Transverse colon (tissue), 4 donors: ENCODE measurements at regions not wholly inside any gene's neighbourhood (a gene's known extent, or its start where the extent isn't known, plus 50 kb on each side); places are given as distances from the start of the nearest gene placed in this dataset.

Experiments used
- DNase-seq: peaks from one replicate; pipeline ENCODE4 v3.0.0-alpha.2; 2019
- H3K27ac ChIP-seq, 4 donors: fragments of 200-600 bp; sonication (generic); 2 replicates each; pipeline ENCODE4 v1.5.1; 2016 to 2018; ENCODE audit warnings: inconsistent platforms in 4 of 4
- H3K27me3 ChIP-seq: fragments of 200-600 bp; sonication (generic); 2 replicates; pipeline ENCODE4 v1.5.1; 2017; ENCODE audit warnings: inconsistent platforms
- H3K36me3 ChIP-seq, 4 donors: fragments of 200-600 bp; sonication (generic); 2 replicates each; pipeline ENCODE4 v1.5.1; 2017 to 2019; ENCODE audit warnings: inconsistent platforms in 4 of 4
- H3K4me1 ChIP-seq, 4 donors: fragments of 200-600 bp; sonication (generic); 2 replicates each; pipeline ENCODE4 v1.5.1; 2017 to 2020; ENCODE audit warnings: inconsistent platforms in 4 of 4
- H3K4me3 ChIP-seq, 4 donors: fragments of 200-600 bp; sonication (generic); 1 replicate in 1 of 4; 2 replicates in 3 of 4; pipeline versions ENCODE4 v1.5.1 to v1.6.1; 2017 to 2019; ENCODE audit warnings: inconsistent platforms in 4 of 4
- H3K9me3 ChIP-seq, 2 donors: fragments of 200-600 bp; sonication (generic); 2 replicates each; pipeline ENCODE4 v1.5.1; 2017 to 2019; ENCODE audit warnings: inconsistent platforms in 2 of 2
- EP300 ChIP-seq: sonication (generic); formaldehyde crosslinking; IDR thresholded peaks from one replicate; pipeline ENCODE4 v1.6.1; 2017; ENCODE audit warnings: antibody characterized with exemption, low read depth
- POLR2A ChIP-seq: fragments of 450-650 bp; IDR thresholded peaks from one replicate; pipeline ENCODE4 v1.6.1; 2016; ENCODE audit warnings: antibody characterized with exemption, mild to moderate bottlenecking, moderate library complexity
- POLR2AphosphoS5 ChIP-seq, 3 donors: sonication (generic); formaldehyde crosslinking; IDR thresholded peaks; one replicate each; pipeline ENCODE4 v1.6.1; 2016; ENCODE audit warnings: antibody characterized with exemption in 3 of 3
- WGBS, 2 donors: methylation state at CpG; one replicate each; pipeline ENCODE4 v1.1.5; 2018; ENCODE audit warnings: low coverage in 1 of 2; 5-methylcytosine and 5-hydroxymethylcytosine counted together
- in situ Hi-C, 4 donors: fragments of 200-750 bp; cut with MboI; loops; one replicate each; pipeline versions ENCODE4 v1.15.0 to v1.15.1; 2017; ENCODE audit warnings: low sequenced_read_pairs in 3 of 4, low pct_ligation_motif_present in 1 of 4, low pct_unique_long_range_greater_than_20kb in 1 of 4
- intact Hi-C: fragments of 100-400 bp; cut with DNase I; formaldehyde crosslinking; loops from one replicate; pipeline ENCODE4 v1.15.1; 2023; ENCODE audit warnings: low total_unique reads
- TF ChIP-seq, protein P1 (sequence below), 5 experiments: fragments of 200-600 bp in 3 of 5; fragments of 450-650 bp in 2 of 5; sonication (generic) in 3 of 5; IDR thresholded peaks; 1 replicate in 2 of 5; 2 replicates in 3 of 5; pipeline ENCODE4 v1.5.1; 2016 to 2017; ENCODE audit warnings: antibody characterized with exemption in 5 of 5, inconsistent platforms in 3 of 5, mild to moderate bottlenecking in 2 of 5, moderate library complexity in 1 of 5

DNA sequence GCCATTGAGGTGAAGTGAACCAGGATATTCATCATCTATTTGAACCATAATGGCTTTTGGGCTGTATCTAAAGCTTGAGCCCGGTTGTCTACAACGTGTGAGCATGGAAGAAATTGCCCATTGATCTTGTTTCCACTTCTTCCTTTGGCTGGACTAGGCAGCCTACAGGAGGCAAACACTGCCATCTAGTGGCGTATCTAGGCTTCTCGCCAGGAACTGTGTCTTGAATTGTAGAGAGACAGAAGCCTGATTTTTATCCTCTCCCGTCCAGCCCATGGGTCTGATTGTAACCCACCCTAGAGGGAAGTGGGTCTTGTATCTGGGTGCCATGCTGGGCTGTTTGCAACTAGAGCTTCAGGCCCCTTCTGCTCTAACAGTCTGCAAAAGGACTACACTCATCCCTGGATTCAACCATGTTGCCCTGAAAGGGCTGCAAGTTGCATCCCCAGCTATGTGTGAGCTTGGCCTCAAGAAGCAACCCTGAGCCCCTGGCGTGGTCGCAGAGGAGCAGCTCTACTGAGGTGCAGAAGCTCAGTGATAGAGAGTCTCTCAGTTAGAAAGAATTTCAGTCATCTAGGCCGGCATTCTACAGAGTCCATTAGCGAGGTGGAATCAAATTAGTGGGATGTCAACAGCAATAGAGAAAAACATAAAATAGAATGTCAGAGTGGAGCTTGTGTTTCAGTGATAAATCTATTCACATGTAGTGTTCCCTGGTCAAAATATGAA is 170.2 kb upstream of the UMPS start:
- Histone ChIP-seq H3K27ac (peak overlapping the region; percentile 39 to 49 (median 42)), H3K4me1 (peaks cover 4 to 32% (median 18%) of the 10 kb centered on the region in 4 donors), H3K9me3 (no peaks in the 10 kb centered on the region), H3K27me3 (no peaks in the 10 kb centered on the region), H3K36me3 (no peaks in the 10 kb centered on the region), H3K4me3 (no peak overlapping the region)
- in situ Hi-C loops, result loop anchor here in 2 of 4 donors (5.0 to 25.0 kb wide), 3 partner anchors 65 to 352 kb away; no protein-coding TSS in a partner anchor
- TF ChIP-seq POLR2A (no peak), POLR2AphosphoS5 (IDR thresholded peaks at IDR 0.05) (no peak)
- TF ChIP-seq, protein P1, sequence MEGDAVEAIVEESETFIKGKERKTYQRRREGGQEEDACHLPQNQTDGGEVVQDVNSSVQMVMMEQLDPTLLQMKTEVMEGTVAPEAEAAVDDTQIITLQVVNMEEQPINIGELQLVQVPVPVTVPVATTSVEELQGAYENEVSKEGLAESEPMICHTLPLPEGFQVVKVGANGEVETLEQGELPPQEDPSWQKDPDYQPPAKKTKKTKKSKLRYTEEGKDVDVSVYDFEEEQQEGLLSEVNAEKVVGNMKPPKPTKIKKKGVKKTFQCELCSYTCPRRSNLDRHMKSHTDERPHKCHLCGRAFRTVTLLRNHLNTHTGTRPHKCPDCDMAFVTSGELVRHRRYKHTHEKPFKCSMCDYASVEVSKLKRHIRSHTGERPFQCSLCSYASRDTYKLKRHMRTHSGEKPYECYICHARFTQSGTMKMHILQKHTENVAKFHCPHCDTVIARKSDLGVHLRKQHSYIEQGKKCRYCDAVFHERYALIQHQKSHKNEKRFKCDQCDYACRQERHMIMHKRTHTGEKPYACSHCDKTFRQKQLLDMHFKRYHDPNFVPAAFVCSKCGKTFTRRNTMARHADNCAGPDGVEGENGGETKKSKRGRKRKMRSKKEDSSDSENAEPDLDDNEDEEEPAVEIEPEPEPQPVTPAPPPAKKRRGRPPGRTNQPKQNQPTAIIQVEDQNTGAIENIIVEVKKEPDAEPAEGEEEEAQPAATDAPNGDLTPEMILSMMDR (IDR thresholded peaks at IDR 0.05), result peak; percentile 76 to 91 (median 81)
- WGBS, 2 donors, result 22 to 58% methylated on average over 3 to 9 of the region's 9 CpGs
- peak; percentile 75 for DNase-seq
- intact Hi-C loops, result loop anchor here (10.0 kb wide), 1 partner anchor 345 kb away; no protein-coding TSS in a partner anchor

DNA sequence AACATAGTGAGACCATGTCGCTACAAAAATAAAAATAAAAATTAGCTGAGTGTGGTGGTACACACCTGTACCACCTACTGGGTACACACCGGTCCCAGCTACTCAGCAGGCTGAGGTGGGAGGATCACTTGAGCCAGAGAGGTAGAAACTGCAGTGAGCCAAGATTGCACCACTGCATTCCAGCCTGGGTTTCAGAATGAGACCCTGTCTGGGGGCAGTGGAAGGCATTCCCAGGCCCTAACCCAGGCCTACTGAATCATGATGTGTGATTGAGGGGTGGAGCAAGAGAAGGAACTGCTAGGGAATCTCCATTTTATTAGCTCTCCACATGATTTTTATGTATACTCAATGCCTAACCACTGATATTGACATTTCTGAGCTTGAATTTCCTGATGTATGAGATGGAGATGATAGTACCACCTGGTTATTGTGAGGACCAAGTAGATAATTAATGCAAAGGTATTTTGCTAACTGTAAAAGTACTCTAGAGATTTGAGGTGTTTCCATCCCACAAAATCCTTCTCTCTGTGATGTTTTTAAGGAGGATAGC is 169.5 kb upstream of the UMPS start:
- Histone ChIP-seq H3K27me3 (no peaks in the 10 kb centered on the region), H3K36me3 (no peaks in the 10 kb centered on the region), H3K4me3 (no peak overlapping the region), H3K9me3 (no peaks in the 10 kb centered on the region), H3K27ac (no peak overlapping the region), H3K4me1 (peaks cover 4 to 32% (median 18%) of the 10 kb centered on the region in 4 donors)
- no peak for DNase-seq
- 63 to 88% methylated on average over 1 to 2 of the region's 2 CpGs for WGBS, 2 donors
- in situ Hi-C loops, result loop anchor here in 2 of 4 donors (5.0 to 25.0 kb wide), 2 partner anchors 132 to 352 kb away; no protein-coding TSS in a partner anchor
- no peak for TF ChIP-seq POLR2A
- no peak for TF ChIP-seq POLR2AphosphoS5 (IDR thresholded peaks at IDR 0.05)
- TF ChIP-seq, protein P1 (IDR thresholded peaks at IDR 0.05), result no peak
- TF ChIP-seq EP300, result no peak
- intact Hi-C loops, result loop anchor here (10.0 kb wide), 1 partner anchor 344 kb away; no protein-coding TSS in a partner anchor

- Histone ChIP-seq H3K4me1 (peaks cover 4 to 24% (median 13%) of the 10 kb centered on the region in 4 donors), H3K4me3 (no peak overlapping the region), H3K27ac (no peak overlapping the region), H3K36me3 (no peaks in the 10 kb centered on the region), H3K9me3 (no peaks in the 10 kb centered on the region), H3K27me3 (no peaks in the 10 kb centered on the region)
- intact Hi-C loops, result loop anchor here (10.0 kb wide), 1 partner anchor 342 kb away; no protein-coding TSS in a partner anchor
- 95% methylated on average over 14 of the region's 14 CpGs; no CpG with 5 or more reads in 1 of the 2 donors for WGBS, 2 donors
- no peak for DNase-seq
- in situ Hi-C loops, result loop anchor here in 2 of 4 donors (5.0 to 25.0 kb wide), 2 partner anchors 130 to 350 kb away; no protein-coding TSS in a partner anchor
- no peak for TF ChIP-seq POLR2AphosphoS5 (IDR thresholded peaks at IDR 0.05)
- TF ChIP-seq EP300, result no peak
- TF ChIP-seq, protein P1 (IDR thresholded peaks at IDR 0.05), result no peak
- no peak for TF ChIP-seq POLR2A
These were observed 167.5 kb upstream of the UMPS start for GRCh38 chr3:124562769-124563168.

GRCh38 chr3:124563376-124563775 is 166.9 kb upstream of the UMPS start:
- Histone ChIP-seq H3K9me3 (no peaks in the 10 kb centered on the region), H3K4me1 (peaks cover 4 to 18% (median 12%) of the 10 kb centered on the region in 4 donors), H3K4me3 (no peak overlapping the region), H3K27me3 (no peaks in the 10 kb centered on the region), H3K27ac (no peak overlapping the region), H3K36me3 (no peaks in the 10 kb centered on the region)
- intact Hi-C loops, result loop anchor here (10.0 kb wide), 1 partner anchor 341 kb away; no protein-coding TSS in a partner anchor
- peak; percentile 43 for DNase-seq
- in situ Hi-C loops, result loop anchor here in 2 of 4 donors (5.0 to 25.0 kb wide), 2 partner anchors 129 to 349 kb away; no protein-coding TSS in a partner anchor
- TF ChIP-seq POLR2A, result no peak
- no peak for TF ChIP-seq POLR2AphosphoS5 (IDR thresholded peaks at IDR 0.05)
- TF ChIP-seq EP300, result no peak
- TF ChIP-seq, protein P1 (IDR thresholded peaks at IDR 0.05), result no peak
- WGBS, 2 donors, result 87 to 100% methylated on average over 1 to 3 of the region's 3 CpGs
